Neuron (in vitro differentiated cells): ENCODE measurements at regions not wholly inside any gene's neighbourhood (a gene's known extent, or its start where the extent isn't known, plus 50 kb on each side); places are given as distances from the start of the nearest gene placed in this dataset.

Experiments
- H2AFZ ChIP-seq: one replicate; pipeline ENCODE4 v1.6.1; 2013; ENCODE audit warnings: low read depth, mild to moderate bottlenecking, inconsistent platforms, low read length, moderate library complexity
- H3K27me3 ChIP-seq: one replicate; pipeline ENCODE4 v1.6.1; 2013; ENCODE audit warnings: low read length; ENCODE audit not compliant: insufficient read depth
- H3K36me3 ChIP-seq: one replicate; pipeline ENCODE4 v1.6.1; 2013; ENCODE audit warnings: low read length; ENCODE audit not compliant: insufficient read depth
- H3K4me1 ChIP-seq: one replicate; pipeline ENCODE4 v1.6.1; 2013; ENCODE audit warnings: low read length; ENCODE audit not compliant: insufficient read depth
- H3K4me3 ChIP-seq: 2 replicates; pipeline ENCODE4 v1.5.1; 2013; ENCODE audit warnings: mild to moderate bottlenecking, low read length, moderate library complexity
- H3K9me3 ChIP-seq: one replicate; pipeline ENCODE4 v1.6.1; 2013; ENCODE audit warnings: low read length

DNA sequence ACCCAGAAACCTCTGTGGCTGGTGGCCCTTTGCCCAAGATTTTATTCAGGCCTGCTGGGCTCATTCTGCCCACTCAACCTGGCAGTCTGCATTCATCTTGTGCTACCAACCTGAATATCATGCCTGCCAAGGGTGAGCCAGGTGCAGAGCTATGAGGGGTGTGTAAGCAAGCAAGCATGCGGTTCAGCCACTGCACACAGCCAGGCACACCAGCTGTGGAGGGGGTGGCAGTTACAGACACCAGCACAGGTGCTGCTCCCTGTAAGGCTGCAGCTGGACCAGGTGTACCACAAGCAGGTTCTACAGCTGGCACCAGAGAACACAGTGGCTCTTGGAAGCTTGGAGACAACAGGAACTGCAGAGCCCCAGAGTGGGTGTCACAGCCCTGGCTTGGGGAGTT lies 633.2 kb downstream of the FBXO15 start:
- no peaks in the 10 kb centered on the region for H3K36me3 ChIP-seq
- H3K4me1 ChIP-seq: no peaks in the 10 kb centered on the region
- no peak overlapping the region for H2AFZ ChIP-seq
- H3K9me3 ChIP-seq: no peaks in the 10 kb centered on the region
- no peaks in the 10 kb centered on the region for H3K27me3 ChIP-seq
- H3K4me3 ChIP-seq: no peak overlapping the region

DNA sequence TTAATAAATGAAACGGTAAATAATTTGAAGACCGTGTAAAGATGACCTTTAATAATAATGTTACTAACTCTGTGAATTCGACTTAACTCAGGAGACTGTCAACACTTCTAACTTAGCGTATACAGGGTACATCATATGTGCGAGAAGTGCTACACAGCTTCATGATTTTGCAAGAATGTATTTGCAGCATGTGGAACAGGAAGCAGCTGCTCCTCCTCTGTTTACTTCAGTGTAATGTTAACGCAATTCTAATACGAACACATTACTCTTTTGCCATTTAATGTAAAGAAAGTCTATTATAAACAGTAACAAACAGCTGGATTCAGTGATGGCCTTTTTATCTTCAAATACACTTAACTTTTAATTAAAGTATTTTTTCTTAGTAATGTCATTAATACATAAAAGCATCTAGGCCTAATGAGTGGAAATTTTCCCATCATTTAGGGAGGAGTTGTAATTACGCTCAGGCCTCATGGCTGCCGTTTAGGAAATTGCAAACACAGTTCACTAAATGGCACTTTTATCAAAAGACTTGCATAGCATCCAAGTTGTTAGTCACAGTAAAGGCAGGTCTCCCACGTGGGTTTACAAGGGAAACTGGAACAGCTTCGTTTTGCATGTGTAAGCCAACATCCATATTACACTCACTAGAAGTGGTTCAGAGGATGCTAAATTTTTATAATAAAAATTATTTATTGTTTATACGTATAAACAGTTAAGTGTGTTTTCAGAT lies 635.7 kb downstream of the FBXO15 start:
- Histone ChIP-seq H3K9me3 (no peaks in the 10 kb centered on the region), H3K36me3 (no peaks in the 10 kb centered on the region), H2AFZ (no peak overlapping the region), H3K27me3 (no peaks in the 10 kb centered on the region), H3K4me3 (no peak overlapping the region), H3K4me1 (no peaks in the 10 kb centered on the region)

DNA sequence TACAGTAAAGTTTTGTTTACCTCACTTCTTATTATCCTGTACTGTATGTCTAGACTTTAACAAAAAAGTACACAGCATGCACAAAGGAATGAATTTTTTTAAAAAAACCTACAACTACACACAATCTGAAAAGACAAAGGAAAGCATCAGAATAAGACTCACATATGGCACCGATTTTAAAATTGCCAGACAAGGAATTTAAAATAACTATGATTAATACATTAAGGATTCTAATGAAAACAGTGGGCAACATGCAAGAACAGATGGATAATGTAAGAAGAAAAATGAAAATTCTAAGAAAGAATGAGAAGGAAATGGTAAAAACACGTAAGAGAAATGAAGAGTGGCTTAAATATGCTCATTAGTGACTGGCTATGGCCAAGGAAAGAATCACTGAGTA lies 638.2 kb downstream of the FBXO15 start:
- H2AFZ ChIP-seq: no peak overlapping the region
- H3K27me3 ChIP-seq: no peaks in the 10 kb centered on the region
- H3K36me3 ChIP-seq: no peaks in the 10 kb centered on the region
- no peak overlapping the region for H3K4me3 ChIP-seq
- H3K4me1 ChIP-seq: no peaks in the 10 kb centered on the region
- H3K9me3 ChIP-seq: no peaks in the 10 kb centered on the region

DNA sequence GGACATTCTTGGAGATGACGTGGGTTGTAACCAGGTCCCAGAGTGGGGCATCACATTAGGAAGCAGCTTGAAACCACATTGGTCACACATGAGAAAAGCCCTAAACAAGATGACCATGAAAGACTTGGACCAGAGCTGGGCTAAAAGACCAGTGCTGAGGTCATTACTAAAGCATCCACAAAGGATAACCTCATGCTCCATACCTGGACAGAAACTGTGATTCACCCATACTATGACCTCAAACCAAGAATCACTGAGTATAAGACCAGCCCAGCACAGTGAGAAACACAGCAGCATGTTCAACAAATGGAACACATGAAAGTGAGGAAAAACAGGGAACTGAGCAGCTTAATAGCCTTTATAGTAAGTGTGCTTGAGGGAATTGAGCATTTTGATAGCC lies 635.5 kb upstream of the NETO1 start:
- no peaks in the 10 kb centered on the region for H3K9me3 ChIP-seq

DNA sequence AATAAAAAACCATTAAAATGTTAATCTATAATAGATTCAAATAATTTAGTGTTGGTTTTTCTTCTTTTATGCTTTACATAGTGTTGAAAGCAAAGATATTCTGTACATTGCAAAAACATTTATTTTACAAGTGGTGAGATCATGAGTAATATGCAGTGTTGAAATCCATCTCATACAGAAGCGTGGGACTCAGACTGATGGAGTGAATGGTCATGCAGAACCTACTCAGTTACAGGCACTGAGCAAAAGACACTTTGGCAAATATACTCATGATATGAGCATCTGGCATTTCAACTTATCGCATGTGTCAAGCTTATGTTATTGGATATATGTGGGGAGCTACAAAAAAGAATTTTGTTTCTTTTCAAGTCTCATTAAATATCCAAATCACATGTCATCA lies 620.2 kb upstream of the NETO1 start:
- Histone ChIP-seq H2AFZ (no peak overlapping the region), H3K4me1 (no peaks in the 10 kb centered on the region), H3K27me3 (no peaks in the 10 kb centered on the region), H3K4me3 (no peak overlapping the region), H3K9me3 (no peaks in the 10 kb centered on the region), H3K36me3 (no peaks in the 10 kb centered on the region)

More for the DNA sequence above, 635.5 kb upstream of the NETO1 start:
- Histone ChIP-seq H3K4me1 (no peaks in the 10 kb centered on the region), H3K4me3 (no peak overlapping the region), H3K27me3 (no peaks in the 10 kb centered on the region), H3K36me3 (no peaks in the 10 kb centered on the region), H2AFZ (no peak overlapping the region)

DNA sequence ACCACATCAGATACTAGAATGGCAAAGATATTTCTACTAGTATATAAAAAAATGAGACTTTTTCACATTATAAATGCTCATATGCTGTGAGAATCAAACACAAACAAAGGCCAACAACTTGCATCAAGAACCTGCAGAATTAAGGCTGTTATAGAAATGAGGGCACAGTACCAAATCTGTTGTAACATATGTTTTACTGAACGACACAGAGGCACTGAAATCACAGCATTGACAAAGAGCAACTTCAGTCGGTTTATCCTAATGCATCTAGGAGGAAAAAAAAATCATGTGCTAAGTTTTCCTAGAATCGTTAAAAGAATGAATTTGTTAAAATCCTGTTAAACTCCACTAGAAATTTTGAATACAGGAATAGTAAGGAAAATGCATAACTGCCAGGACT lies 617.4 kb upstream of the NETO1 start:
- no peaks in the 10 kb centered on the region for H3K27me3 ChIP-seq
- H3K4me1 ChIP-seq: no peaks in the 10 kb centered on the region
- no peaks in the 10 kb centered on the region for H3K36me3 ChIP-seq
- H2AFZ ChIP-seq: no peak overlapping the region
- no peaks in the 10 kb centered on the region for H3K9me3 ChIP-seq
- H3K4me3 ChIP-seq: no peak overlapping the region

DNA sequence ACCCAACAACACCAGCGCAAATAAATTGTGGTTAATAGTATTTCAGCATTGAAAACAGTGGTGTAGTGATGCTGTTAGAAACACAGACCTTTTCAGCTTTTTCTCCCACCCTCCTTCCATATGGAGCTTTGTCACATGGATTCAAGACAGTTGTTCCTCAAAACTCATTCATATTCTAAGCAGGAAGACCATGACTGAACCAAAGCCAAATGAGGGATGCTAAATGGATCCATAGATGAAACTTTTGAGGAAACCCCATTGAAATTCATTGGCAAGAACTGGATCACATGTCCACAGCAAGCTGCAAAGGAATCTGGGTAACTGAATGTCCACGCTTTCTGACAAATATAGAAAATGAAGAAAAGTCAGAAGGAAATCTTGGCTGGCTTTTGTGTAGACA lies 615.1 kb upstream of the NETO1 start:
- Histone ChIP-seq H3K27me3 (no peaks in the 10 kb centered on the region), H2AFZ (no peak overlapping the region), H3K4me3 (no peak overlapping the region), H3K9me3 (no peaks in the 10 kb centered on the region), H3K4me1 (peaks cover 2% of the 10 kb centered on the region), H3K36me3 (no peaks in the 10 kb centered on the region)

DNA sequence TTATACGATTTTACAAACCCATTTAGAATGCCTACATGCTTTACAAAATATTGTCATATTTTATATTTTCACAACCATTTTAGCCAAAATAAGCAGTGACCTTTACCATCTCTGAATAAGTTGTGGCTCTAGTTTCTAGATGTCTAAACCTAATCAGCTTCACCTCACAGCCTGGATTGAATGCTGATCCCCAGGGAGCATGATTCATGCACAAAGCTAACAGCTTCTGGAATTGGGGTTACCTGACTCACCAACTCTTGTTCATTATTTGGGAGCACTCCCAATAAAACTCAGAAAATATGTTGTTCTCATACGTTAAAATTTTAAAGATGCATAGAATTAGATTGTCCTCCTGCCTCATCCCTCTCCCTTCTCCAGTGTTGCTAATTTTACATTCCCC lies 611.7 kb upstream of the NETO1 start:
- H3K4me1 ChIP-seq: peaks cover 2% of the 10 kb centered on the region
- H3K27me3 ChIP-seq: no peaks in the 10 kb centered on the region
- no peaks in the 10 kb centered on the region for H3K9me3 ChIP-seq
- no peak overlapping the region for H2AFZ ChIP-seq
- H3K36me3 ChIP-seq: no peaks in the 10 kb centered on the region
- H3K4me3 ChIP-seq: no peak overlapping the region

DNA sequence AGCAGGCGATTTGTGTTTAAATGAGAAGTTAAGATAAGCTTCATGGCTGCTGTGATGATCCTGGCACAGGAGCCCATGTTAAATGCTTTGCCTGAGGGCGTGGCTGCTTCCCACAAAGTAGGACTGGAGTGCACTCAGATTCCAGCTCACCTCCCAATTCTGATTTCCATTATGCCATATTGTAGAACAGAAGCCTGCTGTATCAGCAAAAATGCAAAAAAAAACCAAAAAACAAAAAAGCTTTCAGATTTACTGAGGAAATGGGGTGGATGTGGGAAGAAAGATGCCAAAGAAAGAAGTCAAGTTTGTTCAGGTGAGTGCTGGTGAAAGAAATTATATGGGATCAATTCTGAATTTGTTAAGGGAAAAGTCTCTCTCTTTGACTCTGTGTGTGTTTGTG lies 610.4 kb upstream of the NETO1 start:
- H3K4me3 ChIP-seq: no peak overlapping the region
- no peaks in the 10 kb centered on the region for H3K9me3 ChIP-seq
- no peaks in the 10 kb centered on the region for H3K27me3 ChIP-seq
- no peaks in the 10 kb centered on the region for H3K36me3 ChIP-seq
- H2AFZ ChIP-seq: no peak overlapping the region
- peaks cover 2% of the 10 kb centered on the region for H3K4me1 ChIP-seq

DNA sequence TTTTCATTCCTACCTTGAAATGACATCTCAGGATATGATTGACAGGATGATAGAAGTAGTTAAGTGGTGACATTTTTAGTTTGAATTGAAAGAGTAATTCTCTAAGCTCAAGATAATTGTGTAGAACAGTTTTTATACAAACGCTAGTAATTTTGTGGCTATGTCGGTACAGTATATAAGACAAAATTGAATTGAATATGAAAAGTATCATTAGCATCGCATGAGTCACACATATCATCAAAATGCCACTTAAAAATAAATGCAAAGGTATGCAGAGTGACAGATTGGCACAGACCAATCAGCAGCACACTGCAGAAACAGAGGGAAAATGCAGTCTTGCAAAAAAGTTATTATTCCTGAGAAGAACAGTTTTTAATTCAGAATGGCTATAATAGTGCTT lies 608.2 kb upstream of the NETO1 start:
- no peaks in the 10 kb centered on the region for H3K9me3 ChIP-seq
- no peak overlapping the region for H3K4me3 ChIP-seq
- H2AFZ ChIP-seq: no peak overlapping the region
- H3K27me3 ChIP-seq: no peaks in the 10 kb centered on the region
- no peaks in the 10 kb centered on the region for H3K36me3 ChIP-seq
- H3K4me1 ChIP-seq: peaks cover 2% of the 10 kb centered on the region

DNA sequence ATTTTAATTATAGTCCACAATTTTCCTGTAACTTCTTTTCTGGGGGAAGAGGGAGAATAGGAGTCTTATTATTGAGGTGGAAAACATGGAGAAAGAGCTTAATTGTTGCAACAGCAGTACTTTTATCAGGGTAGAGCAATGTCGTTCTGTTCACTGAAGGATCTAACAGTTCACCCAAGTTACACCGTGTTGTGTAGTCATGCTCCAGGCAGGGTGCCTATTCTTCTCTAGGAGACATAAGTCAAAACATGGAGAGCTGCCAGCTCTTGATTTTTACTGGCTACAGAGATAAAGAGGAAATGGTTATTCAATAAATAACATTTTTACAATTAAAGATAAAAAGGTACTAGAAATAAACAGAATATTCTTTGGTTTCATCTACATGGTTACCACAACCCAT lies 594.3 kb upstream of the NETO1 start:
- Histone ChIP-seq H3K4me1 (no peaks in the 10 kb centered on the region), H3K27me3 (no peaks in the 10 kb centered on the region), H3K9me3 (no peaks in the 10 kb centered on the region), H3K36me3 (no peaks in the 10 kb centered on the region), H3K4me3 (no peak overlapping the region), H2AFZ (no peak overlapping the region)

DNA sequence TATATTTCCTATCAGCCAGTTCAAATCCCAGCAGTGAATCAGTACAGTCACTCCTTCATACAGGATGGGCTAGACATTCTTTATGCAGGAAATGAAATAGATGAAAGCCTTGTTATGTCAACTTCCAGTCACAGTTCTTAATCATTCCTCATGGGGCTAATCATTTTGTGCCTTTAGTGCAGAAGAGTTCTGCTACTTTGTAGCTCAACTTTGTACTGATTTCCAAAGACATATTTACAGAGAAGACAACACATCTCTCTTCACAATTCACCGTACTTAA lies 593.9 kb upstream of the NETO1 start:
- H3K36me3 ChIP-seq: no peaks in the 10 kb centered on the region
- H3K27me3 ChIP-seq: no peaks in the 10 kb centered on the region
- no peak overlapping the region for H3K4me3 ChIP-seq
- no peak overlapping the region for H2AFZ ChIP-seq
- H3K9me3 ChIP-seq: no peaks in the 10 kb centered on the region
- no peaks in the 10 kb centered on the region for H3K4me1 ChIP-seq

DNA sequence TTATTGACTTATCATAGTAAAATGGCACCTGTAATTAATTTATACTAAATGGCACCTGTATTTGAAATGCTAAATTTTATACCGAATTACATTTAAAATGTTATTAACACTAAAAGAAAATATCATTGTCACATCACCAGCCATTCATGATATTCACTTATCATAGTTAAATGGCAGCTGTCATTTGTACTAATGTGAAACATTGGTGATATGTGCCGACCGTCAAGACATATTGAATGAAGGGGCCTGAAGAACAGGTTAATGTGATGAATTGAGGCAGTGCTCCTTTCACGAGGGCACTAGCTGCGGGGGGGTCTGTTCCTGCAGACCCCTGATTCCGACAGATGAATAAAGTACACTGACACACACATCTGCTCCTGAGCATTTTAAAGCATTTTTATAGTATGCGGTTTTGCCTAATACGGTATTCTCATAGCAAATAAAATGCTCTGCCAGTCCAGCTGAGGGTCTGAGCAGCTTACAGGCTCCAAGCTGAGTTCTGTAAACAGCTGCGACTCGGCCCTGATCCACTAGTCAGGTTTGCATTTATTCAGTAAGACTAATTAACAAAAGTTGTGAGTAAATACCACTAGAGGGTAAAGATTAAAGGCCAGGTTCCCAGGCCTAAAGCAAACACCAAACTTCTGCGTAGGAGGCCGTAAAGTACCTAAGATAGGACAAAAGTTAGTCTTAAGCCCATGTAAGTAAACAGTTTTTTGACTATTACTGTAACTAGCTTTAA lies 593.4 kb upstream of the NETO1 start:
- Histone ChIP-seq H3K4me3 (no peak overlapping the region), H3K4me1 (no peaks in the 10 kb centered on the region), H3K9me3 (no peaks in the 10 kb centered on the region), H2AFZ (no peak overlapping the region), H3K27me3 (no peaks in the 10 kb centered on the region), H3K36me3 (no peaks in the 10 kb centered on the region)
